IMR-90 (cell line): ENCODE measurements at regions not wholly inside any gene's neighbourhood (a gene's known extent, or its start where the extent isn't known, plus 50 kb on each side); places are given as distances from the start of the nearest gene placed in this dataset.

Experiments used
- CHD1 ChIP-seq: IDR thresholded peaks from 2 replicates; pipeline ENCODE4 v1.6.1; 2012; ENCODE audit warnings: low read depth, low read length, improper control_type of control experiment
- MAFK ChIP-seq: IDR thresholded peaks from 2 replicates; pipeline ENCODE4 v1.6.1; 2012; ENCODE audit warnings: low read depth, low read length, improper control_type of control experiment
- MAZ ChIP-seq: IDR thresholded peaks from 2 replicates; pipeline ENCODE4 v1.6.1; 2012; ENCODE audit warnings: low read depth, mild to moderate bottlenecking, low read length, improper control_type of control experiment, moderate library complexity, borderline replicate concordance
- POLR2A ChIP-seq: IDR thresholded peaks from 2 replicates; pipeline ENCODE4 v1.6.1; 2012; ENCODE audit warnings: mild to moderate bottlenecking, low read depth, low read length
- TF ChIP-seq, protein P1 (sequence below): conservative IDR thresholded peaks from 2 replicates; pipeline ENCODE4 v1.5.1; 2012; ENCODE audit warnings: mild to moderate bottlenecking, low read depth, low read length, improper control_type of control experiment
- TF ChIP-seq, protein P2 (sequence below): fragments of 150-350 bp; IDR thresholded peaks from 2 replicates; pipeline ENCODE4 v1.6.1; 2017; ENCODE audit warnings: mild to moderate bottlenecking, antibody characterized with exemption, low read length, low read depth

DNA sequence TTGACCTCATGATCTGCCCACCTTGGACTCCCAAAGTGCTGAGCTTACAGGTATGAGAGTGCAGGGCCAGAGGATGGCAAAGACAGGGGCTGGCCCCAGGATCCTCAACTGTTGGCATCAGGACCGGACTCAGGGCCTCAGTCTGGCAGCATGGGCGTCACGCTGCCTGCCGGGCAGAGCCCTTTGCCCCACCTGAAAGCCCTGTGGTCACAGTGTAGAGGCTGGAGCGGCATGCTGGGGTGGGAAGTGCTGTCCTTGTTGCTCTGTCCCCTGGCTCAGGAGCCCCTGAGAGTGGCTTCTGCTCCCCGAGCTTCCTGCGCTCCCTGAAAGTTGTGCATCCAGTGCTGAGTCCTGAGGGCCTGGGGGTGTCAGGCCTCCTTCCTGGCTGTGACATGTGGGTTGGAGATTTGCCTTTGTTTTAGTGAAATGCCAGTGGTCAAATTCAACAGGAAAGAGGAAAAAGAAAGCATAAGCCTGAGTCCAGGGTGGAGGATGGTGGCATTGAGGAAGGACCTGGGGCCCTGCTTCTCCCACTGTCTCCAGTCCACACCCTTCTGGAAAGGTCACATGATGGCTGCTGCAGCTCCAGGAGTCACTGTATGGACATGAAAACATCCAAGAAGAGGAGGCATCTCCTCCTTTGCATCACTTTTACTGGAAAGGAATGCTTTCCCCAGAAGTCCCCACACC, 147.2 kb downstream of the OR4M2 start:
- TF ChIP-seq, protein P1, sequence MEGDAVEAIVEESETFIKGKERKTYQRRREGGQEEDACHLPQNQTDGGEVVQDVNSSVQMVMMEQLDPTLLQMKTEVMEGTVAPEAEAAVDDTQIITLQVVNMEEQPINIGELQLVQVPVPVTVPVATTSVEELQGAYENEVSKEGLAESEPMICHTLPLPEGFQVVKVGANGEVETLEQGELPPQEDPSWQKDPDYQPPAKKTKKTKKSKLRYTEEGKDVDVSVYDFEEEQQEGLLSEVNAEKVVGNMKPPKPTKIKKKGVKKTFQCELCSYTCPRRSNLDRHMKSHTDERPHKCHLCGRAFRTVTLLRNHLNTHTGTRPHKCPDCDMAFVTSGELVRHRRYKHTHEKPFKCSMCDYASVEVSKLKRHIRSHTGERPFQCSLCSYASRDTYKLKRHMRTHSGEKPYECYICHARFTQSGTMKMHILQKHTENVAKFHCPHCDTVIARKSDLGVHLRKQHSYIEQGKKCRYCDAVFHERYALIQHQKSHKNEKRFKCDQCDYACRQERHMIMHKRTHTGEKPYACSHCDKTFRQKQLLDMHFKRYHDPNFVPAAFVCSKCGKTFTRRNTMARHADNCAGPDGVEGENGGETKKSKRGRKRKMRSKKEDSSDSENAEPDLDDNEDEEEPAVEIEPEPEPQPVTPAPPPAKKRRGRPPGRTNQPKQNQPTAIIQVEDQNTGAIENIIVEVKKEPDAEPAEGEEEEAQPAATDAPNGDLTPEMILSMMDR: no peak
- TF ChIP-seq CHD1: no peak
- TF ChIP-seq POLR2A: no peak
- TF ChIP-seq MAFK: no peak
- TF ChIP-seq, protein P2, sequence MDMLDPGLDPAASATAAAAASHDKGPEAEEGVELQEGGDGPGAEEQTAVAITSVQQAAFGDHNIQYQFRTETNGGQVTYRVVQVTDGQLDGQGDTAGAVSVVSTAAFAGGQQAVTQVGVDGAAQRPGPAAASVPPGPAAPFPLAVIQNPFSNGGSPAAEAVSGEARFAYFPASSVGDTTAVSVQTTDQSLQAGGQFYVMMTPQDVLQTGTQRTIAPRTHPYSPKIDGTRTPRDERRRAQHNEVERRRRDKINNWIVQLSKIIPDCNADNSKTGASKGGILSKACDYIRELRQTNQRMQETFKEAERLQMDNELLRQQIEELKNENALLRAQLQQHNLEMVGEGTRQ: no peak
- TF ChIP-seq MAZ: no peak
